Vagina (tissue), 2 donors: ENCODE measurements at regions not wholly inside any gene's neighbourhood (a gene's known extent, or its start where the extent isn't known, plus 50 kb on each side); places are given as distances from the start of the nearest gene placed in this dataset.
"Not testable (repeated sequence)": the region's sequence is repeated elsewhere in the genome, so short reads cannot be mapped to it uniquely, and the experiment has no call there.

Source experiments
- CTCF ChIP-seq, 3 experiments: fragments of 450-650 bp in 2 of 3; fragments of 200-600 bp in 1 of 3; sonication (generic) in 1 of 3; IDR thresholded peaks; one replicate each; pipeline ENCODE4 v1.5.1; 2017 to 2019; ENCODE audit warnings: antibody characterized with exemption in 3 of 3, mild to moderate bottlenecking in 2 of 3, moderate library complexity in 2 of 3
- POLR2A ChIP-seq, 2 donors: fragments of 450-650 bp; IDR thresholded peaks; one replicate each; pipeline ENCODE4 v1.6.1; 2017; ENCODE audit warnings: antibody characterized with exemption in 2 of 2, mild to moderate bottlenecking in 2 of 2, moderate library complexity in 2 of 2

DNA sequence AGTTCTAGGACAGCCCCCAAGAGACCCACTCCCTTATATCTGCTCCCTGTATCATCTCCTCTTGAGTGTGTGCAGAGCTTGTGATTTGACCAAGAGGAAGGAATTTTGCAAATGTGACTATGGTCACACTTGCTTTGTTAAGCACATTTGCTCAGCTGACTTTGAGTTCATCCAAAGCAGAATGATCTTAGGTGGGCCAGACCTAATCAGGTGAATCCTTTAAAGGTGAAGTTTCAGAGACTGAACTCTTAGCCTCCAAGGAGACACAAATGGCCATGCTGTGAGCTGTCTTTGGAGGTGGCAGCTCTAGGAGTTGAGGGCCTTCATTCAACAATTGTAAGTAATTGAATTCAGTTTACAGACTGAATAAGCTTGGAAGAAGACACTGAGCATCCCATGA lies 115.4 kb upstream of the KRTAP5-11 start:
- not testable (repeated sequence) for TF ChIP-seq CTCF, POLR2A (IDR thresholded peaks at IDR 0.05)
